Activated CD4-positive, alpha-beta T cell treated with anti-CD3 and anti-CD28 coated beads, Interleukin-2, Interleukin-6, amounts not matched to agents 100 ng/mL and 50 ng/mL, durations not matched to agents 16 hours and 8 hours (primary cell): ENCODE measurements at regions not wholly inside any gene's neighbourhood (a gene's known extent, or its start where the extent isn't known, plus 50 kb on each side); places are given as distances from the start of the nearest gene placed in this dataset.
A peak's percentile ranks its signal among the peaks of the same experiment; 100 is the strongest.
"Not testable (repeated sequence)": the region's sequence is repeated elsewhere in the genome, so short reads cannot be mapped to it uniquely, and the experiment has no call there.

Source experiments
- DNase-seq: peaks from one replicate; pipeline ENCODE4 v3.0.0-alpha.2; 2020

DNA sequence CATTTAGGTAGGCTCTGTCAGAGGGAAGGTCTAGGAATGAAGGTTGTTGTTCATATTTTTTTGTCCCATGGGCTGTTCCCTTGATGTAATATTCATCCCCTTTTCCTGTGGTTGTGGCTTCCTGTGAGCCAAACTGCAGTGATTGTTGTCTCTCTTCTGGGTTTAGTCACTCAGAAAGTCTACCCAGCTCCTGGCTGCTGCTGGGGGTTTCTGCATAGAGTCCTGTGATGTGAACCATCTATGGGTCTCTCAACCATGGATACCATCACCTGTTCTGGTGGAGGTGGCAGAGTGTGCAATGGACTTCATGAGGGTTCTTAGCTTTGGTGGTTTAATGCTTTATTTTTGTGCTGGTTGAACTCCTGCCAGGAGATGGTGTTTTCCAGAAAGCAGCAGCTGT lies 122.8 kb downstream of the ZC4H2 start:
- peak; percentile 9 for DNase-seq

DNA sequence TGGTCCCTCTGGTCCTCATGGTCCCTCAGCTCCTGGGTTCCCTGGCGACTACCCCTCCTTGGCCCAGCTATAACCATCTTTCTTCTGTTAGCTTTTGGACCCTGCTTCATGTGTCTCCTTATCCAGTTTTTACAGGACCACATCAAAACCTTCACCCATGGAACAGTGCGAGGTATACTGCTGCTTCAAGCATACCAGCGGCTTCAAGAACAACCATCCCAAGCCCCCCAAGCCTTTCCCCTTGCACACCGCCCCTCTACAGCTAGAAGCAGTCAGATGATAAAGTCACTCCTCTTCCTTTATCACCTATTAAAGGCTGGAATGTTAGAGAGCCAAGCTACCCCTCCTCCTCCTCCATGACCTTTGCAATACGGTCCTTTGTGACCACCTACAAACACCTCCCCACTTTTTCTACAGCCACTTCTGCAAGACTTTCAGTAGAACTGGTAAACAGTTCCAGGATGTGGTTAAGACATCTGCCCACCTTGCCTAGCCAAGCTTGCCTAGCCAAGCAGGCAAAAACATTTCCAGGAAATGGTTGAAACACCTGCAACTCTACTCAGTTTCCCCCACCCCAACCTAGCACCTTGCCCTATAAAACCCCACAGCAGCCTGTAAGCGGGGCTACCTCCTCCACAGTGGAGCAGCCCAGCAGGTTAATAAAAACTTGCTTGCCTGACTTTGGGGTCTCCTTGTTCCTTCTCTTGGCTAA lies 125.7 kb downstream of the ZC4H2 start:
- peak; percentile 30 for DNase-seq

DNA sequence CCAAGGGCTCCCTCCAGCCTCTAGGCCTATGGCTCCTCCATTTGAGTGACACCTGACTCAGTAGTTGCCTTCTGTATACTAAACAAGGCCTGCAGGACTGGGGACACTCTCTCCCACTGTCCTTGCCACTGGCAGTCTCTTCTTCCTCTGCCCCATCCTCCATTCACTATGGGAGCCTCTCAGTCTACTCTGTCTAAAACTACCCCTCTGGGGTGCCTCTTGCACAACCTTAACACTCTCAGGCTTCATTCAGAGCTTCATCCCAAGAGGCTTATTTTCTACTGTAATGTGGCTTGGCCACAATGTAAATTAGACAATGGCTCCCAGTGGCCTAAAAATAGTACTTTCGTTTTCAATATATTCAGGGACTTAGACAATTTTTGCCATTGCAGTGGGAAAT lies 133.0 kb downstream of the ZC4H2 start:
- DNase-seq, result no peak

DNA sequence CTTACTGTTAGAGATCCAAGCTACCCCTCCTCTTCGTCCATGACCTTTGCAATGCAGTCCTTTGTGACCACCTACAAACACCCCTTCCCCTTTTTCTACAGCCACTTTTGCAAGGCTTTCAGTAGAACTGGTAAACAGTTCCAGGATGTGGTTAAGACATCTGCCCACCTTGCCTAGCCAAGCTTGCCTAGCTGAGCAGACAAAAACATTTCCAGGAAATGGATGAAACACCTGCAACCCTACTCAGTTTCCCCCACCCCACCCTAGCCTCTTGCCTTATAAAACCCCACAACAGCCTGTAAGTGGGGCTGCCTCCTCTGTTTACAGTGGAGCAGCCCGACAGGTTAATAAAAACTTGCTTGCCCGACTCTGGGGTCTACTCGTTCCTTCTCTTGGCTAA lies 133.8 kb downstream of the ZC4H2 start:
- DNase-seq, result peak; percentile 8

DNA sequence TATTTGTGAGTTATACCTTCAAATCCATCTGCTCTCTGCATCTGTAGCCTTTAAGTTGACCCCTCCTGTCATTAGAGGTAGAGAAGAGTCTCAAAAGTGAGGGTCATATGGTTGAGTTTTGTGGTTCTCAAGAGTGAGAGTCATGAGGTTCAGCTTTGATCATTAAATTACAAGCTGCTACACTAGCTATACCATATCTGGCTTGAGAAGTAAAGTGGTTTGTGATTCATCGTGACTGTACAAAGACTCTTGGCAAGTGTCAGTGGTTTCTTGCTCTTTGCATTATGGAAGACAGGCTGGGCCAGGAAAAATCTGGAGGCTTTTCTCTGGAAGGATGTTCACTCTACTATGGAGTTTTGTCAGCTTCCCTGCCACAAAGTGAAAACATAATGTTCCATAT lies 170.6 kb downstream of the ZC4H2 start:
- no peak for DNase-seq

DNA sequence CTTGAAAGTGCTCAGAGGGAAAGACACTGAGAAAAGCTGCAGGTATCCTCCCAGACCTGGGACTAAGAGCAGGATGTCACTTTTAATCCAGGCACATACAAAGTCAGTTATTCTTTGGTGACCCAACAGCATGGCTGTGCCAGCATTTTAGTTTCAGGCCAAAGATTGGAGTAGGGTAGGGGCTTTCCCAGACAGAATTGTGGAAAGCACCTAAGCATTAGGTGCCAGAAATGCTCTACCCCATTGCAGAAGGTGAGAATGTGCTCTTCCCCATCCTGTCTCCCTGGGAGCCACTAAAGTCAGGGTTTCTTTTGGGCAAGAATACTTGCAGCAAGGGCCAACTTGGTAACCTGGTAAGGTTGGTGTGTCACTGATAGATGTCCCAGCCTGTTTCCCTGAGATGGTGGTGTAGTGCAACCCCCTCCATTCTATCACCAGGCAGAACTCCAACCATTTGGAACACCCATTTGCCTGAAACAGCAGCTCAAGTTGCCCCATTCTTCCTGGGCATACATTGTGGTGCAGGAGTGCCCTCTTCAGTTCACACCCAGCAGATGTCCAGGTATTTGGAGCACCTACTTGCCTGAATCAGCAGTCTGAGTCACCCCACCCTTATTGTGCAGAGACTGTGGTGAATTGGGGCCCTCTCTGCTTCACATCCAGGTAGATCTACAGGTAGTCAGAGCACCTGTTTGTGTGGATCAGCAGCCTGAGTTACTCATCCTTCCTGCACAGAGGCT lies 183.5 kb downstream of the ZC4H2 start:
- DNase-seq, result no peak

DNA sequence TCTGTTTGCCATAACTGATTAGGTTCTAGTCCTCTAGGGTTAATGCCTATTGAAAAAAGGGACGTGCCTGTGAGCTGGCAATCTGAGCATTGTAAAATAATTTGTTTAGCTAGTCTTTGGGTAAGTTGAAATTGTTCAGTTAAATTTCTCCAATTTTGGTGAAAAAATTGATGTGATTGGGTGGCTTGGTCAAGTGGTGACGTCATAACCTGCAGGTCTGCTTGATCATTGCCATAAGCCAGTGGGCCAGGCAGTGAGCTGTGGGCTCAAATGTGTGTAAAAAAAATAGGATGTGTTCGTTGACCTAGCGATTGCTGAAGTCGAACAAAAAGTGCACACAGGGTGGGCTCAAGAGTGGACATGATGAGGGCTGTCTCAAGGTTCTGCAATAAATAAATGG lies 193.3 kb downstream of the ZC4H2 start:
- no peak for DNase-seq

DNA sequence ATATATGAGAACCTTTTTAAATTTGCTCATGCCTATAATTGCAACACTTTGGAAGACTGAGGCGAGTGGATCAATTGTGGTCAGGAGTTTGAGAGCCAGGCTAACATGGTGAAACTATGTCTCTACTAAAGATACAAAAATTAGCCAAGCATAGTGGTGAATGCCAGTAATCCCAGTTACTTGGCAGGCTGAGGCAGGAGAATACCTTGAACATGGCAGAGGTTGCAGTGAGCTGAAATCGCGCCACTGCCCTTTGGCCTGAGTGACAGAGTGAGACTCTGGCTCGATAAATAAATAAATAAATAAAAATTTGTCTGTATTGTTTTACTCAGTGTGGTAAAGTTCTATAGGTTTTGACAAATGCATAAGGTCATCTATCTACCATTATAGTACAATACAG lies 218.2 kb downstream of the ZC4H2 start:
- DNase-seq, result no peak

DNA sequence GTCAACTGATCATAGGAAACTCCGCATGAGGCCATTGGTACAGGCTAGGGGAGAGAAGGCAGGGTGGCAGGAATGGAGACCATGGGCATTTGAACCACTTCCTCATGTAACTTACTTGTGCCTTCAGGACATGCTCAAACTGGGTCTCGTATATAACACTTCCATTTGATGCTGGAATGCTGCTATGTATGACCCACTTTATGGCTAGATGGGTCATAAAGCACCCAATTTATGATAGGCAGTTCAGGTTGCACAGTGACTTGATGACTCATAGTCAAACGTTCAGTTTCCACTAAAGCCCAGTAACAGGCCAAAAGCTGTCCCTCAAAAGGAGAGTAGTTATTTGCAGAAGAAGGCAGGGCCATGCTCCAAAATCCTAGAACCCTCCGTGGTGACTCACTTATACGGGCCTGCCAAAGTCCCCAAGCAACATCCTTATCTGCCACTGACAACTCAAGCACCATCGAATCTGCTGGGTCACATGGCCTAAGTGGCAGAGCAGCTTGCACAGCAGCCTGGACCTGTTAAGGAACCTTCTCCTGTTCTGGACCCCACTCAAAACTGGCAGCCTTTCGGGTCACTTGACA lies 236.4 kb downstream of the ZC4H2 start:
- DNase-seq, result no peak

DNA sequence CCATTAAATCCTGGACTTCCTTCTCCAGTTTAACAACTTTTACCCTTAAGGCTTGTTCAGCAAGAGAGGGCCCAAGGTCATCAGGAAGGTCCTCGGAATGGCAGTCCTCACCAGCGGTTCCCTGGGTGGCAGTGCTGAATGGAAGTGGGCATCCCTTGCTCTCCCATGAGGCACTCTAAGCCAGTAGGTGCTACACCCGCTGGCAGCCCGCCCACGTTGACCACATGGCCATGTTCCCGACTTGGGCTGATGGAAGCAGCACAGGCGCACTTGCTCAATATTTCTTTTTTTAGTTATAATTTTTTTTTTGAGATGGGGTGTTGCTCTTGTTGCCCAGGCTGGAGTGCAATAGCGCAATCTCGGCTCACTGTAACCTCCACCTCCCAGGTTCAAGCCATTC lies 277.9 kb downstream of the ZC4H2 start:
- no peak for DNase-seq

DNA sequence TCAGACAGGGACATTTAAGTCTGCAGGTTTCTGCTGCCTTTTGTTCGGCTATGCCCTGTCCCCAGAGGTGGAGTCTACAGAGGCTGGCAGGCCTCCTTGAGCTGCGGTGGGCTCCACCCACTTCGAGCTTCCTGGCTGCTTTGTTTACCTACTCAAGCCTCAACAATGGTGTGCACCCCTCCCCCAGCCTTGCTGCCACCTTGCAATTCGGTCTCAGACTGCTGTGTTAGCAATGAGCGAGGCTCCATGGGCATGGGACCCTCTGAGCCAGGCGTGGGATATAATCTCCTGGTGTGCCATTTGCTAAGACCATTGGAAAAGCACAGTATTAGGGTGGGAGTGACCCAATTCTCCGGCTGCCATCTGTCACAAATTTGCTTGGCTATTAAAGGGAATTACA lies 280.9 kb downstream of the ZC4H2 start:
- DNase-seq, result not testable (repeated sequence)

DNA sequence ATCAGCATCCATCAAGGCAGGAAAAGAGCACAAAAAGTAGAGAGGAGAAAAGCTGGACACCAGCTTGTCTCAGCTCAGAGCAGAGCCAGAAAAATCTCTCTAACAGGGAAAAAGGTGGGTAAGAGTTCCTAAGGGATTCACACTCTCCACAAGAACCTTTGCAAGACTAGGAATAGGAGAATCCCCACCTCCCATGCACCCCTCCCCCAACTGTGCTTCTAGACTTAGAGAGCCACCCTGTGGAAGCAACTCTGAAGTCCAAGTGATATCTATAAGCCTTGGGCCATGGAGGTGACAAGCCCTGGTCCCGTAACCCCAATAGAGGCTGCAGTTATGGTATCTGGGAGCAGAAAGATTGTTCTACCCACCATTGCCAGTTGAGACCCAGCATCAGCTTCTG lies 267.6 kb upstream of the MTMR8 start:
- no peak for DNase-seq

DNA sequence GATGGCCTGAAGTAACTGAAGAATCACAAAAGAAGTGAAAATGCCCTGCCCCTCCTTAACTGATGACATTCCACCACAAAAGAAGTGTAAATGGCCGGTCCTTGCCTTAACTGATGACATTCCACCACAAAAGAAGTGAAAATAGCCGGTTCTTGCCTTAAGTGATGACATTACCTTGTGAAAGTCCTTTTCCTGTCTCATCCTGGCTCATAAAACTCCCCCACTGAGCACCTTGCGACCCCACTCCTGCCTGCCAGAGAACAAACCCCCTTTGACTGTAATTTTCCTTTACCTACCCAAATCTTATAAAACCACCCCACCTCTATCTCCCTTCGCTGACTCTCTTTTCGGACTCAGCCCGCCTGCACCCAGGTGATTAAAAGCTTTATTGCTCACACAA lies 262.0 kb upstream of the MTMR8 start:
- DNase-seq, result not testable (repeated sequence)

DNA sequence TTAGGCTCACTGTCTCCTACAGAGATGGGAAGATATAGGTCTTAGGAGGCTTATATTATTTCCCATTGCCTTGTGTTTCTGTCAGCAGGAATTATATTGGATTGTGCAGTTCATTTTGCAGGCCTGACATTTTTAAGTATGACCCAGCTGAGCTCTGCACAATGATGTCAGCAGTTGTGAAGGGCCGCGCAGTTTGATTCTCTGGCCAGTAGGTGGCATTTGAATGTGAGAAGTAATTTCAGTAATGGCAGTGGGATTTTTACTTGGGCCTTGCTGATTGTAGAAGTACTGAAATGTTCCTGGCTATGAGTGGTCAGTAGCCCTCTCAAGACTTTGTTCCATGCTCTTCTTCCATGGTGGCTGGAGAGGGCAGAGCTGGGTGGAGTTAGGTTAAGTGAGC lies 247.2 kb upstream of the MTMR8 start:
- peak; percentile 24 for DNase-seq
